K562 (cell line): ENCODE measurements at regions not wholly inside any gene's neighbourhood (a gene's known extent, or its start where the extent isn't known, plus 50 kb on each side); places are given as distances from the start of the nearest gene placed in this dataset.

Source experiments
- CTCF ChIP-seq, 3 experiments: IDR thresholded peaks in 2 of 3; conservative IDR thresholded peaks in 1 of 3; 2 replicates each; pipeline ENCODE4 v1.5.1; 2011 to 2012; ENCODE audit warnings: low read length in 3 of 3, mild to moderate bottlenecking in 3 of 3, control low read depth in 2 of 3, improper control_type of control experiment in 1 of 3, inconsistent platforms in 1 of 3, low read depth in 1 of 3, mixed read lengths in 1 of 3, moderate library complexity in 1 of 3; ENCODE audit not compliant: insufficient read depth in 2 of 3
- HMG20B ChIP-seq: fragments of 250-450 bp; sonication (Bioruptor Pico); IDR thresholded peaks from 2 replicates; pipeline ENCODE4 v1.5.0; 2021; ENCODE audit warnings: mild to moderate bottlenecking
- JUNB ChIP-seq: fragments of 450-650 bp; formaldehyde crosslinking; conservative IDR thresholded peaks from 2 replicates; pipeline ENCODE4 v1.4.0; 2020; ENCODE audit warnings: mild to moderate bottlenecking
- KDM1A ChIP-seq, 2 experiments: fragments of 450-650 bp; IDR thresholded peaks; 2 replicates each; pipeline ENCODE4 v1.6.1; 2016; ENCODE audit warnings: mild to moderate bottlenecking in 2 of 2
- KDM5B ChIP-seq: fragments of 200-600 bp; sonication (generic); IDR thresholded peaks from 2 replicates; pipeline ENCODE4 v1.6.1; 2012; ENCODE audit warnings: low read depth, mild to moderate bottlenecking, moderate library complexity, low read length, control low read depth, inconsistent platforms; ENCODE audit not compliant: insufficient replicate concordance
- KLF6 ChIP-seq: fragments of 250-450 bp; sonication (Bioruptor Pico); IDR thresholded peaks from 2 replicates; pipeline ENCODE4 v1.4.0; 2020; ENCODE audit warnings: mild to moderate bottlenecking, moderate library complexity, borderline replicate concordance
- MXI1 ChIP-seq: IDR thresholded peaks from 2 replicates; pipeline ENCODE4 v1.6.1; 2011; ENCODE audit warnings: low read depth, mild to moderate bottlenecking, improper control_type of control experiment, low read length
- POLR2AphosphoS5 ChIP-seq: IDR thresholded peaks from 2 replicates; pipeline ENCODE4 v1.6.1; 2011; ENCODE audit warnings: mild to moderate bottlenecking, low read depth, low read length, moderate library complexity; ENCODE audit not compliant: control insufficient read depth, insufficient read depth
- SIRT6 ChIP-seq: IDR thresholded peaks from one replicate; pipeline ENCODE4 v1.6.1; 2012; ENCODE audit warnings: low read depth, mild to moderate bottlenecking, control low read depth, inconsistent platforms, low read length, moderate library complexity
- SREBF1 ChIP-seq: fragments of 150-350 bp; IDR thresholded peaks from 2 replicates; pipeline ENCODE4 v1.6.1; 2014; ENCODE audit warnings: antibody characterized with exemption, low read depth, low read length, borderline replicate concordance
- TAF1 ChIP-seq: IDR thresholded peaks from 2 replicates; pipeline ENCODE4 v1.6.1; 2011; ENCODE audit warnings: mild to moderate bottlenecking, low read length, moderate library complexity; ENCODE audit not compliant: insufficient read depth, control insufficient read depth, severe bottlenecking; ENCODE audit errors: extremely low read depth
- USF2 ChIP-seq: sonication (generic); formaldehyde crosslinking; IDR thresholded peaks from 2 replicates; pipeline ENCODE4 v1.5.0; 2020; ENCODE audit warnings: missing genetic modification reagents

- TF ChIP-seq POLR2AphosphoS5 (no peak), KDM5B (no peak), MXI1 (no peak), CTCF (IDR thresholded peaks at IDR 0.05 in 2 of 3, conservative IDR thresholded peaks at IDR 0.05 in 1 of 3; ENCODE audit: insufficient read depth in 2 of 3, low read depth in 1 of 3, low read length in 3 of 3) (no peak), USF2 (CRISPR knock-in tag) (no peak), KDM1A (IDR thresholded peaks at IDR 0.05) (no peak), SREBF1 (no peak), KLF6 (no peak), JUNB (no peak), TAF1 (no peak), HMG20B (no peak), SIRT6 (no peak)
These were observed 626.4 kb downstream of the BRD1 start for GRCh38 chr22:49201046-49201970.
